NOMO-1 (cell line): ENCODE measurements at regions not wholly inside any gene's neighbourhood (a gene's known extent, or its start where the extent isn't known, plus 50 kb on each side); places are given as distances from the start of the nearest gene placed in this dataset.
"Not testable (repeated sequence)": the region's sequence is repeated elsewhere in the genome, so short reads cannot be mapped to it uniquely, and the experiment has no call there.

Experiments used
- DNase-seq, 2 experiments: peaks; one replicate each; lab custom pipeline; 2025; ENCODE audit not compliant: unreplicated experiment in 2 of 2; lab: John Stamatoyannopoulos, UW

- DNase-seq = no peak
Observed at GRCh38 chr2:228446734-228447133, 265.2 kb upstream of the SPHKAP start.

- DNase-seq = no peak
Observed at GRCh38 chr2:228444161-228444560, 262.7 kb upstream of the SPHKAP start.

GRCh38 chr2:228433721-228434120, 252.2 kb upstream of the SPHKAP start:
- DNase-seq = no peak

GRCh38 chr2:228432116-228432515, 250.6 kb upstream of the SPHKAP start:
- no peak for DNase-seq

- no peak for DNase-seq
Observed at GRCh38 chr2:228430986-228431385, 249.5 kb upstream of the SPHKAP start.

- no peak for DNase-seq
Observed at GRCh38 chr2:228426502-228427216, 245.2 kb upstream of the SPHKAP start.

- not testable (repeated sequence) for DNase-seq
Observed at GRCh38 chr2:228425411-228426060, 244.0 kb upstream of the SPHKAP start.

GRCh38 chr2:228417956-228418355, 236.5 kb upstream of the SPHKAP start:
- no peak for DNase-seq

GRCh38 chr2:228417526-228417925, 236.0 kb upstream of the SPHKAP start:
- no peak for DNase-seq

GRCh38 chr2:228410061-228410460, 228.6 kb upstream of the SPHKAP start:
- no peak for DNase-seq

- DNase-seq = no peak
Observed at GRCh38 chr2:228409493-228409892, 228.0 kb upstream of the SPHKAP start.

- no peak for DNase-seq
Observed at GRCh38 chr2:228408529-228409227, 227.2 kb upstream of the SPHKAP start.

- no peak for DNase-seq
Observed at GRCh38 chr2:228407821-228408220, 226.3 kb upstream of the SPHKAP start.

GRCh38 chr2:228401065-228401912, 219.8 kb upstream of the SPHKAP start:
- no peak for DNase-seq

GRCh38 chr2:228387776-228388175, 206.3 kb upstream of the SPHKAP start:
- DNase-seq = no peak

- no peak for DNase-seq
Observed at GRCh38 chr2:228378696-228379425, 197.4 kb upstream of the SPHKAP start.

GRCh38 chr2:228378233-228378632, 196.7 kb upstream of the SPHKAP start:
- no peak for DNase-seq

GRCh38 chr2:228377533-228377932, 196.0 kb upstream of the SPHKAP start:
- no peak for DNase-seq

- no peak for DNase-seq
Observed at GRCh38 chr2:228374741-228375140, 193.3 kb upstream of the SPHKAP start.

GRCh38 chr2:228373191-228373590, 191.7 kb upstream of the SPHKAP start:
- no peak for DNase-seq
